ENCODE measurements at regions not wholly inside any gene's neighbourhood (a gene's known extent, or its start where the extent isn't known, plus 50 kb on each side); places are given as distances from the start of the nearest gene placed in this dataset.

DNA sequence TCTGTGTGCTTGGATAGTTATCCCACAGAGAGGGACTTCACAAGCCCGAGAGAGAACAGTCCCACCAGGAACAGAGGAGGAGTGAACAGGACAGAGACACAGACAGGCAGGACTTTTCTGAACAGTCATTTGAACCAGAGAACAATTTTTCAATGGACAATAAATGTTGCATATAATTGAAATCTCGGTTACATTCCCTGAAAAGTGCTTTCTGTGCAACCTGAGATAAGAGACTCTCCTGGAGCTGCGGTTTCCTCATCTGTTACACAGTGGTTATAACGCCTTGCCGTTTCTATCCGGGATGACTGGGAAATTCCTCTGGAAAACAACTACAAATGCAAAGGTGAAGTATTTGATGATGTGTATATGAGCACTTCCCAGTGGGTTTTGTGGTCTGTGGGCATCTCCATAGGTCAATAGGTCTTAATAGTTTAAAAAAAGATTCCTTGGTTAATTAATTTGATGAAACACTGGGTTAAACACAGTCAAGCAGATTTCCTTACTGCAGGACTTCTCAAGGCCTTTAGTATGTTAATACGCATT, 87.2 kb upstream of the HPCAL1 start:
- ChIA-PET POLR2A (no interaction called here), CTCF (no interaction called here)
- no peak for DNase-seq (ENCODE audit: low read depth, low spot score)
- no peak overlapping the region for H3K4me3 ChIP-seq (ENCODE audit: low read depth, low read length)
- H3K27ac ChIP-seq (ENCODE audit: low read depth, low read length): no peak overlapping the region
- no peaks in the 10 kb centered on the region; the same call in 1 of the 2 replicates for H3K9me3 ChIP-seq (ENCODE audit: control insufficient read depth, insufficient read depth, low read length)
- TF ChIP-seq, protein P1, sequence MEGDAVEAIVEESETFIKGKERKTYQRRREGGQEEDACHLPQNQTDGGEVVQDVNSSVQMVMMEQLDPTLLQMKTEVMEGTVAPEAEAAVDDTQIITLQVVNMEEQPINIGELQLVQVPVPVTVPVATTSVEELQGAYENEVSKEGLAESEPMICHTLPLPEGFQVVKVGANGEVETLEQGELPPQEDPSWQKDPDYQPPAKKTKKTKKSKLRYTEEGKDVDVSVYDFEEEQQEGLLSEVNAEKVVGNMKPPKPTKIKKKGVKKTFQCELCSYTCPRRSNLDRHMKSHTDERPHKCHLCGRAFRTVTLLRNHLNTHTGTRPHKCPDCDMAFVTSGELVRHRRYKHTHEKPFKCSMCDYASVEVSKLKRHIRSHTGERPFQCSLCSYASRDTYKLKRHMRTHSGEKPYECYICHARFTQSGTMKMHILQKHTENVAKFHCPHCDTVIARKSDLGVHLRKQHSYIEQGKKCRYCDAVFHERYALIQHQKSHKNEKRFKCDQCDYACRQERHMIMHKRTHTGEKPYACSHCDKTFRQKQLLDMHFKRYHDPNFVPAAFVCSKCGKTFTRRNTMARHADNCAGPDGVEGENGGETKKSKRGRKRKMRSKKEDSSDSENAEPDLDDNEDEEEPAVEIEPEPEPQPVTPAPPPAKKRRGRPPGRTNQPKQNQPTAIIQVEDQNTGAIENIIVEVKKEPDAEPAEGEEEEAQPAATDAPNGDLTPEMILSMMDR (IDR thresholded peaks at IDR 0.05; ENCODE audit: low read depth, low read length): no peak
- H3K27me3 ChIP-seq (ENCODE audit: control insufficient read depth, insufficient read depth, low read length): no peaks in the 10 kb centered on the region

DNA sequence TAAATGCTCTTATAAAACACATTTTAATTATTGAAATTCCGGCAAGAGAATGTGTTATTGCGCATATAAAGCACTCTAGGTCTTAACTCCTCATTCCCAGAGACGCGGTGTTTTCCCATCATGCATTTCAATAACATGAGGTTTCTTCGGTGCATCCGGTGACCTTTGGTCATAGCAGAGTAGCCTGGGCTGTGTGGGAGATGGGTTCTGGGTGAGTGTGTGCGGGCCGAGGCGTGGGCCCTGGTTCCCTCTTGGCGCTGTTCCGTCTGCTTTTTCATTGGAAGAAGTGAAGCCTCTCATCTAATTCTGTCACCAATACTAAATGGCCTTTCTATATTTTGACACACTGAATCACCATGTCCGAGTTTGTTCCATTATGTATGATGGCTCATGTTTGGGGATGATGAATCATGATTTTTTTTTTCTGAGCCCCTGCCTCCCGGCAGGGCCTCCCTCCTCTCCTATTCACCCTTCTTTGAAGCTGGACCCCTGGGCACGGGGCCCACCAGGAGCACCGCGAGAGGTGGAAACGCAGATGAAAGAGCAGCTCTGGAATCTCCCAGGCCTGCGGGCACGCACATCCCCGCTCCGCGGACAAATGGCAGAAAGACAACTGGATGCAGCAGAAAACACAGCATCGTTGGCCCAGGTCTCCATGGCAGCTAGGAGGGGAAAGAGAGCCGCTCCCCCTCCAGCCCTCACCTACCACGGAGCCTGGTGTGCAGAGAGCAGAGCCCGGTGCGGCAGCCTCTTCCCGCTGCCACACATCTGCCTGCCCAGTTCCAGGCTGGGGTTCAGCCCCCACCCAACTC, 85.8 kb upstream of the HPCAL1 start:
- Histone ChIP-seq H3K4me3 (ENCODE audit: low read depth, low read length) (no peak overlapping the region), H3K27ac (ENCODE audit: low read depth, low read length) (no peak overlapping the region), H3K27me3 (ENCODE audit: control insufficient read depth, insufficient read depth, low read length) (no peaks in the 10 kb centered on the region), H3K9me3 (ENCODE audit: control insufficient read depth, insufficient read depth, low read length) (no peaks in the 10 kb centered on the region; the same call in 1 of the 2 replicates)
- ChIA-PET CTCF (no interaction called here), POLR2A (no interaction called here)
- TF ChIP-seq, protein P1 (IDR thresholded peaks at IDR 0.05; ENCODE audit: low read depth, low read length): no peak
- no peak for DNase-seq (ENCODE audit: low read depth, low spot score)

DNA sequence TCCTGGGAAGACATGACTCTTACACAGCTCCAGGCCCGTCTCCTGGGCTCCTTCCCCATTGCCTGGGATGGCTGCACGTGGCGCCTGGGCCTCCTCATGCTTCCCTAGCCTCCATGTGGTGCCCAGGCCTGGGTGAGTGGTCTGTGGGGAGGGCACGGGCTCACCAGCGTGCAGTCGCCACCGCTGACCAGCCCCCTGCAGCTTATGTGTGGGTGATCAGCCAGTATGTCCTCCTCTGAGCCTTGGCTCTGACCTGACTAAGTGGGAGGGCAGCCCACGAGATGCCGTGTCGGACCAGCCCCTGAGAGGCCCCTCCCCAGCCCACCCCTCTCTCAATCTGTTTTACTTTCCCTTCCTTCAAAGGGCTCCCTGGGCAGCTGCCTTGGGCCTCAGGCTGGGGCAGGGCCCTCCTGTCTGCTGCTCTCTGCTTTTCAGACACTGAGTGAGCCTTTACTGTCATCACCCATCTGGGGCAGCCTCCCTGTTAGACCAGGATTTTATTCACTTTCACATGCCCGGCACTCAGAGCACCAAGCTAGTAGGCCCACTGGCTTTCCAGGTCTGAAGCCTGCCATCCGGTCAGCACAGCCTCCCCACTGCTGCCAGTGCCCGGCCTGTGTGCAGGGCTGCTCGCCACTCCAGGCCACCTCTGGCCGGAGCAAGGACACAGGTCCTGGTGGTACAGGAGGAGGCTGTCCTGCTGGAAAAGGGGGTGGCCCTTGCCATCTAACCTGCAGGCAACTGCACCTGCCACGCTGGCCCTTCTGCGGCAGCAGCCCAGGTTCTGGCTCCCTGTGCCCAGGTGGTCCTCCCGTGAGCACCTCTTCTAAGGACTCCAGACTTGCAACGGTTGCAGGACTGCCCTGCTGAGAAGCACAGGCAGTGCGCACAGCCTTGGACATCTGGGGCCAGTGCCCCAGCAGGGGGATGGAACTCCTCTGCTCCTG, 84.9 kb upstream of the HPCAL1 start:
- Histone ChIP-seq H3K9me3 (ENCODE audit: control insufficient read depth, insufficient read depth, low read length) (no peaks in the 10 kb centered on the region; the same call in 1 of the 2 replicates), H3K27me3 (ENCODE audit: control insufficient read depth, insufficient read depth, low read length) (no peaks in the 10 kb centered on the region), H3K4me3 (ENCODE audit: low read depth, low read length) (no peak overlapping the region), H3K27ac (ENCODE audit: low read depth, low read length) (no peak overlapping the region)
- DNase-seq (ENCODE audit: low read depth, low spot score): no peak
- ChIA-PET CTCF (no interaction called here), POLR2A (no interaction called here)
- TF ChIP-seq, protein P1 (IDR thresholded peaks at IDR 0.05; ENCODE audit: low read depth, low read length): no peak

- DNase-seq (ENCODE audit: low read depth, low spot score): no peak
- H3K27me3 ChIP-seq (ENCODE audit: control insufficient read depth, insufficient read depth, low read length): peaks cover 6% of the 10 kb centered on the region
- no peaks in the 10 kb centered on the region; the same call in 1 of the 2 replicates for H3K9me3 ChIP-seq (ENCODE audit: control insufficient read depth, insufficient read depth, low read length)
- TF ChIP-seq, protein P1 (IDR thresholded peaks at IDR 0.05; ENCODE audit: low read depth, low read length): no peak
- ChIA-PET CTCF (interaction anchor here (0.6 to 1.5 kb wide), 3 partner anchors 95 to 235 kb away, joined by 3 to 4 read pairs (median 3); no protein-coding TSS in a partner anchor), POLR2A (interaction anchor here (0.6 to 0.8 kb wide), 2 partner anchors 26 to 215 kb away, joined by 3 to 6 read pairs; no protein-coding TSS in a partner anchor)
- H3K4me3 ChIP-seq (ENCODE audit: low read depth, low read length): no peak overlapping the region
- peak overlapping the region; percentile 21 for H3K27ac ChIP-seq (ENCODE audit: low read depth, low read length)
Measured at GRCh38 chr2:10220045-10220901, 82.4 kb upstream of the HPCAL1 start.
